ENCODE measurements at regions not wholly inside any gene's neighbourhood (a gene's known extent, or its start where the extent isn't known, plus 50 kb on each side); places are given as distances from the start of the nearest gene placed in this dataset.
"Not testable (repeated sequence)": the region's sequence is repeated elsewhere in the genome, so short reads cannot be mapped to it uniquely, and the experiment has no call there.

DNA sequence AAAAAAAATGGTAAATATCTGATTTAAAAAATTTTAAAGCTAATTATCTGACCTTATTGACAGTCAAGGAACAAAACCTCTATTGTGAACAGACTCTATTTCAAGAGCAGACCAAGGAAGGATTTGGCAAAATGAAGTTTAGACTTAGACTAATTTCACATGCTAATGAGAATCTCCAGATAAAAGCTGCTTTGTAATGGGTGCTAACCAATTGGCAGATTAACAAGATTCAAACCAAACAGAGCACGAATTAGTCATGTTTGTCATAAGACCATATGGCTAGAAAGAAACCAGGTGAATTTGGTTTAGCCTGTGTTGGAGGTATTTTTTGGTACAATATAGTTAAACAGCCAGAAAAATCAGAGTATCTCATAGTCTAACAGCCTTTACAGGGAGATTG is 429.1 kb upstream of the NFE2L3 start:
- DNase-seq = no peak

DNA sequence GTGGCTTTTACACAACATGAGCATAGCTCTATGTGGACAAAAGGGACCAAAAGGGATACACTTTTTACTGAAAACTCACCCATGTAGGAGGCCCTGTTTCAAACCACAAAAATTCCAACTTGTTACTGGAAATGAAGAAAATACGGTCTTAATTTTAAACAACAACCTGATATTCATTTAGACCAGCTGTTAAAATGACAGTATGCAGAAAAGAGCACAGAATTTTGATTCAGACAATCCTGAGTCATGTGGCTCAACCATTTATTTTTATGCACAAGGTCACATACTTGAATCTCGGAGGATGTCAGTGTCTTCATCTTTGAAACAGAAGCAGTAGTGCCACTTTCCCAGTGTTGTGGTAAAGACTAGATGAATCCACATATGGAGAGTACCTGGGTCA is 426.5 kb upstream of the NFE2L3 start:
- DNase-seq = no peak

DNA sequence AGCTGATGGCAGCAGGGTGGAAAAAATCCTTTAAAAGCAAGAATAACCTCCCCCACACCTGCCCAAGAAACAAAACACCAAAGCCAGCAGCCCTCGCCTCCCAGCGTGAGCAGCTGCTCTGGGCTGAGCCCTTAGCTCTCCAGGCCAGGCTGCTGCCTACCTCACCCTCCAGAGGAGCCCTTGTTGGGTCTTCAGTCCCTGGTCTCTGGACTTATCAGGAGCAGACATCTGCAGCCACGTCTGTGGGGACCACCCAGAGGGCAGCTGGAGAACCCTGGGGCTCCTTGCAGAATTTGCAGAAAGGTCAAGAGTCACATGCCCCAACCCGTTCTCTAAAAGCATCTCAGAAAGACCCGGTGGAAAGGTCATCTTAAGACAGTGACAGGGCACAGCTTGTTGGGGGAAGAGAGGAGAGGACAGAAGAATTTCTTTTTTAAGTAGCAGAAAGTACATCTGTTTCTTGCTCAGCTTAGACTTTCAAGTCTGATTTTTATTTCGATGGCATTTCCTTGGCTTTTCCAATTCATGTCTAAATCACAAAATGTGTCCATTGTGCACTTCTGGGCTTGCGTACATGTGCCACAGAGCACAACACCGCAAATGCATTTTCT is 425.7 kb upstream of the NFE2L3 start:
- no peak for DNase-seq

DNA sequence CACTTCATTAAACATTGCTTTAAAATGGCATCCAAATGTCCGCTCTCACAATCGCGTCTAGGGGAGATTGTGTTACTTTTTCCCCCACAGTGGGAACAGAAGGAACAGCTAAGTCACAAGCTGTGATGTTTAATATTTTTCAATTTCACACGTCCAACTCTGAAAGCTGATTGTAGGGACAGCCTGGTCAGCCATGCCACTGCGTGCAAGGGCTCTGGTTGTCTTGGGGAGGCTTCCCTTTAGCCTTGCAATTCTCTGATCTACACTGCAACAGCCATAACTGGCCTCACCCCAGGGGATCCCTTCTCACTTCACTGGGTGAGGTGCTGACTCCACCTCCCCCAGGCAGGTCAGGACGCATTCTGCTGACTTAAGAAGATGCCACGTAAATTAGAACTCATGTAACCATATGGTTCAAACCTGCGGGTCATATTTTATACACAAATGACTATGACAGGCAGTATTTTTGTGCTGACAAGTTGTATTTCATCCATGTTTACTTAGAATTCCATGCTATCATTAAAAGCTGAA is 425.2 kb upstream of the NFE2L3 start:
- DNase-seq = no peak

DNA sequence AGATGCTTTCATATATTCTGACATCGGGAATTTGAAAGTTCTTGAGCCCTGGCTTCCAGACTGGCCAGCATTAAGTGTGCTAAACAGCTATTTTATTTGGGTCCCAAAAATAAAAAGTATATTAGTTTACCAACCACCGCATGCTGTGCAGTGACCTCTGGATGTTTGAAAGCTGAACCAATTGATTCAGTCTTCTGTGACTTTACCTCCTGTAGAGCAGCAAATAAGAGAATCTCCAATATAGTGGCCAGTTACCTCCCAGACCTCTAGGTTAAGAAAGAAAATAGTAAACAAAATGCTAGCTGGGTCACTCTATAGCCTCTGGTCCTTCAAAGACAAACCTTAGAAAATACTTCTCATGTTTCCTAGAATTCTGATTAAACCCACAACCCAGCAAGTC is 424.6 kb upstream of the NFE2L3 start:
- DNase-seq = no peak

DNA sequence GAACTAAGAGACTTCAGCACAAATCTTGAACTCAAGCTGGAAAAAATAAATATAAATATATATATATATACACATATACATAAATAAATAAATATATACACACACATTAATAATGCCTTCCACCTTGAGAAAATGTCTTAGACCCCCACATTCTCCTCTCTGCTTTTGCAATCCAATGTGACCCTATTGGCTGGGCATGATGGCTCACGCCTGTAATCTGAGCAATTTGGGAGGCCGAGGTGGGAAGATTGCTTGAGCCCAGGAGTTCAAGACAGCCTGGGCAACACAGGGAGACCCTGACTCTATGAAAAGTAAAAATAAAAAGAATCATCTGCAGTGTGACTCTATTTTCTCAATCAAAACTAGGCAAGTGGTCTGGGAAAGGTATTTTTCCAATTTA is 424.1 kb upstream of the NFE2L3 start:
- DNase-seq = no peak

DNA sequence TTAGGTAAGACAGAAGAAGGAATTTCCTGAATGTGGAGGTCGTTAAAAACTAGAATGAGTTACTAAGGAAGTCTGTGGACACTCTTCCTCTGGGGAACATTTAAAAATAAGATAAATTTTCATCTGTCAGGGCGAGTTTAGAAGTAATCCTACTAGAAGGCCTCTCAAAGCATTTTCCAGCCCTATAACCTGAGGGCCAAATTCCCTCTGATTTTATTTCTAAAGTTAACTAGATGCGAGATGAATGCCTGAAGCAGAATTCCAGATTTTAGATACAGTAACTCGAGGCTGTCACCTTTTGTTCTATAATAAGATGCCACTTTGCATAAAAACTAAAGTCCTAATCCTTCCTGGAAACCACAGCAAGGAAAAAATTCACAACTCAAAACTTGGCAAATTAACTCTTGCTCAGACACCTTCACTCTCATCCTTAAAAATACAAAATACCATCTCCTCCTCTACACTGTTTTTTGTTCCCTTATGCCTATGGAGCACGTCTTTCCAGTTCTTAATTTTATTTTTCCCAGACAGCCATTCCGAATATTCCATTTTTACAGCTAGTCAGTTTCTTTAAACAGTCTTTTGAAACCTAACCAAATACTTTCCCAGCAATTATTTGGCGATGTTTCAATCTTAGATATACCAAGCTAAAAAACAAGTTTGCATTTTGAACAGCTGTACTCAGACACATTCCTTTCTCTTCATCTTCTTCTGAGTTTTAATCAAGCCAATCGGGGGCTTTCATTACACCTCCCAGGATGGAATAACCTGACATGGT is 420.7 kb upstream of the NFE2L3 start:
- DNase-seq = no peak

DNA sequence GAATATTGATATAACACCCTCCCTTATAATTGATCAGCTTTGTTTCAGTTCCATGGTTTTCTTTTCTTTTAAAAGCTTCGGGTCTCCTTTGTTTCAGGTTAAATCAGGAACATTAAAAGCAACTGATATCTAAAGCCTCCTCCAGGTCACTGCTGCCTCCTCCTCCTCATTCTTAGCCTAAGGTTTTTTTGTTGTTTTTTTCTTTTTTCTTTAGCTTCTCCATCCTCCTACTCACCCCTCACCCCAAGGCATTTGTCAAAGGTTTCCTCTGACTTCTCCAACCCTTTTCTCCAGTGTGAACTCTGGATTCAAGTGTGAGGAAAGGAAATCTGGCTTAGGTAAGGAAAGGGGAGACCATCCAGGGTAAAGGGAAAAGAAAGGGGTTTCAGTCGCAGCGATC is 420.2 kb upstream of the NFE2L3 start:
- no peak for DNase-seq

DNA sequence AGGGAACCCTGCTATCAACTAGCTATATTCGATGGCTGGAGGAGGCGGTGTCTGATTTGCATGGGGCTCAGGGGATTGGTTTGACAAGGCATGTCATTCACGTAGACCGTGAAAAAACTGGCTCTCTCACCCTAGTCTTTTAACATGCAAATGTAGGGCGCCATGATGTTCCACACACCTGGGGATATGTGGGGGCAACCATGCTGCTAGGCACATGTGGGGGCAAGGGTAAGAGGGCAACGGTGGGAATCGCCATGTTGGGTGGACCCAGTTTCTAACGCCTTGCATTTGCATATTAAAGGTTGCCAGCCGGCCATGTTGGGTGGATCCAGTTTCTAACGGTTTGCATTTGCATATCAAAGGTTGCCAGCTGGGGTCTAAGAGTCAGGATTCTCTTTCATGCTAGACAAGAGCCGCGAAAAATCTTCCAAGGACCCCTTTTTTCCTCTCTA is 419.2 kb upstream of the NFE2L3 start:
- DNase-seq = no peak

DNA sequence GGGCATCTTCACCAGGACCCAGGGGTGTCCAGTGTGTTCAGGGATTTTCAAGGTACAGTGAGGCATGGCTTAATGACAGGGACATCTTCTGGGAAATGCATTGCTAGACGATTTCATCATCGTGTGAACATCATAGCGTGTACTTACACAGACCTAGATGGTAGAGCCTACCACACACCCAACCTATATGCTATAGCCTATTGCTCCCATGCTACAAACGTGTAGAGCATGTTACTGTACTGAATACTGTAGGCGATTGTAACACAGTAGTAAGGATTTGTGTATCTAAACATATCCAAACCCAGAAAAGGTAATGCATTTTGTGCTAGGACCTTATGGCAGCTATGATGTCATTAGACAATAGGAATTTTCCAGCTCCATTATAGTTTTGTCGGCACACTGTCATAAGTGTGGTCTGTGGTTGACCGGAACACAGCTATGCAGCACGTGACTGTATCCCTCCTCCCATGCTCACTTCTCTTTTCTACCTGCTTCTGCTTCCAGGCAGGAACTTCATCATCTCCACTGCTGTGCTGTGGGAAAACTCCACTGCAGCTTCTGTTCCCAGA is 416.2 kb upstream of the NFE2L3 start:
- DNase-seq = no peak

DNA sequence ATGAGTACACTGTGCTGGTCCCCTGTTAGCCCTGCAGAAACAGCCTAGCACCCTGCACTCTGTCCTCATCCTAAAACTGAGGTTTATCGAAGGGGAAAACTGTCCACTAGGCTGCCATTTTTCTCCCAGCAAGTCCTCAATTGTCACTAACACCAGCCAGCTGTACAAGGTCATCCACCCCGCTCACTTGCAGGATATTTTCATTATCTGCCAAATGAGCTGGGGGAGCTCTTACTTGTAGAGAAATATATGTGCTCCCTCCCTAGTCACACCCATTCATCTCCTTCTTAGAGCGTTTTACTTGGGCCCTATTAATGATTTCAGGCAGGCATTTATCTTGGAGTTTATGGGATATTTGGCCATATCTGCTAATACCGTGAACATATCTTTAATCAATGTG is 413.5 kb upstream of the NFE2L3 start:
- DNase-seq = no peak

DNA sequence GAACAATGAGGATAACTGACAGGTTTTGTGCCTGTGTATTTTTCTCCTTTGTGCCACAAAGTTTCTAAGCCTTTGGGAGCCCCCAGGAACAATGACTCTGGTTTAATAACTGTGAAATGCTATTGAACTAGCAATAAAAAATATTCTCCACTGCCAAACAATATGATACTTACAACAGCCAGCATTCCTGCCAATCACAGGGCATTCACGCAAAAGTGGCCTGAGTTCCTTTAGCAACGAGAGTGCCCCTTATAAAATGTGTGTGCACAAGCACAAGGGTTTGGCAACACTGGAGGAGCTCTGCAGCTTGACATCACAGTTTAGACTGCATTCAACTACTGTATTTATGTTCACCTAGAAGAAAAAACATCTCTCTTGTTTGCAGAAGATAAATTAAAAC is 412.9 kb upstream of the NFE2L3 start:
- no peak for DNase-seq

DNA sequence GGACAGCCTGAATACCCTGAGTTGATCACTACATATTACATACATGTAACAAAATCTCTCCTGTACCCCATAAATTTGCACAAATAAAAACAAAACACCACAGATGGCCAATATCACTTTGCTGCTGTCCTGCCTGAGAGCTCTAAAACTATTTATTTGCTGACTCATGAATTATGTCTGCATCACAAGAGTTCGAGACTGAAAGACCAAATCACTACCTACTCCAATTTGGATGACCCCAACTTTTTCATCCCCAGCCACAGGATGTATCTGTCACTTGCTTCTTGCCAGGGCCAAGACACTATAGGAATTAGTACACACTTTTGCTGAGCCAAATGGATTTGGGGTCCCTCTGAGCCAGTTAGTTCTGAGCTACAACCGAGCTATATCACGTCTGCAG is 409.7 kb upstream of the NFE2L3 start:
- no peak for DNase-seq

DNA sequence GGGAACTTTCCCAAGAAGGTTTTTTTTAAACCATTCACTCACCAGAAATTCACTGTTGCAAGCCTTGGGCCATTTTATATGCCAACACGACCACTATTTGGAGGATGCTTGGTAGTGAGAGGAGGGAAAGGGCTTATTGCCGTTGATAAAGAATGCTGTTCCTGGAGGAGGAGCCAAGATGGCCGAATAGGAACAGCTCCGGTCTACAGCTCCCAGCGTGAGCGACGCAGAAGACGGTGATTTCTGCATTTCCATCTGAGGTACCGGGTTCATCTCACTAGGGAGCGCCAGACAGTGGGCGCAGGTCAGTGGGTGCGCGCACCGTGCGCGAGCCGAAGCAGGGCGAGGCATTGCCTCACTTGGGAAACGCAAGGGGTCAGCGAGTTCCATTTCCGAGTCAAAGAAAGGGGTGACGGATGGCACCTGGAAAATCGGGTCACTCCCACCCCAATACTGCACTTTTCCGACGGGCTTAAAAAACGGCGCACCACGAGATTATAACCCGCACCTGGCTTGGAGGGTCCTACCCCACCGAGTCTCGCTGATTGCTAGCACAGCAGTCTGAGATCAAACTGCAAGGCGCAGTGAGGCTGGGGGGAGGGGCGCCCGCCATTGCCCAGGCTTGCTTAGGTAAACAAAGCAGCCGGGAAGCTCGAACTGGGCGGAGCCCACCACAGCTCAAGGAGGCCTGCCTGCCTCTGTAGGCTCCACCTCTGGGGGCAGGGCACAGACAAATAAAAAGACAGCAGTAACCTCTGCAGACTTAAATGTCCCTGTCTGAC is 408.1 kb upstream of the NFE2L3 start:
- not testable (repeated sequence) for DNase-seq

DNA sequence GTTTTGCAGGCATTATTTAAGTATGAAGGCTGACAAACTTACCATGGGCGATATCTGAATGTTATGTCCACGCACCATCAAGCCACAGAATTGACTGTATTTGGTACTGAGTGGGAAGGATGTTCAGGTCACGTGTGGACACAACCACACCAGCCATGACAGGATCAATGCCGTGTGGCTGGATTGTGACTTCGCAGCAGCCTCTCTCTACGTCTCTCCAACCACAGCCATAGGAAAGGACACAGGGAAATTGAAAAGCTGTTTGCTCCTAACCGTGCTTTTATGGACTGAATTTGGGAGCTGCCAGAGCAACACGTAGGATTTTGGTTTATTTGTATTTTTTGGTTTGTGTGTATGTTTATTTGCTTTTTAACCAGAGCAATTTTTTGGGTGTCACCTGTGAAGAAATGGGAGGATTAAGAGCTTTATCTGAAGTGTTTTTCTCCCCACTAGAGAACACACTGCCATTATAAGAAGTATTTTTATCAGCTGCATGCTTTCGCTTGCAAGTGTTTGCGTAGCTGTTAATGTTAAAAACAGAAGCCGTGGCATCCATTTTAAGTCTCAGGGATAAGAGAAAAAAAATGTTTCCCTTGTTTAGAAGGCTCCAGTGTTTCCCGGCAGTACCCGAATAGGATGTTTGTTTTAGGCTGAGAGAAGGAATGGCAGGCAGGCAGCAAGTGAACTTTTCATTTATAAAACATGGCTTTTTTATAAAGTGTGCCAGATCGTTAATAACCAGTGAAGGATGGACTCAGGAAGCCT is 401.1 kb upstream of the NFE2L3 start:
- DNase-seq = no peak

DNA sequence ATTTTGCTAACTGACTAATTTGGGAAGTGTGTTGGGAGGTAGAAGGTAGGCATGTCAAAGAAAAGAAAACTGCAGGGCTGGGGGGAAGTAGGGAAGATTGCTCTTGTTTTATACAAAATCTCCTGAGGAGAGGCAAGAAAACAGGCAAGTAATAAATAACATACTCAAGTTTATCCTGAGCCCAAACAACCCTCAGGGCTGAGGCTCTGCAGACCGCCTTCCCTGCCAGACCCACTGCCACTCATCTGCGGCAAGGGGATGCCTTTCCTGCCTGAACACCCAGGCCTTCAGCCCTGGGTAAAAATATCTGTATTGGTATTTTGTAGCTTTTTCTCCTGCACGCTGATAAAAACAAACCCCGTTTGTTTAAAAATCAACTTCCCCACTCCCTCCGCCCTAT is 399.8 kb upstream of the NFE2L3 start:
- no peak for DNase-seq

DNA sequence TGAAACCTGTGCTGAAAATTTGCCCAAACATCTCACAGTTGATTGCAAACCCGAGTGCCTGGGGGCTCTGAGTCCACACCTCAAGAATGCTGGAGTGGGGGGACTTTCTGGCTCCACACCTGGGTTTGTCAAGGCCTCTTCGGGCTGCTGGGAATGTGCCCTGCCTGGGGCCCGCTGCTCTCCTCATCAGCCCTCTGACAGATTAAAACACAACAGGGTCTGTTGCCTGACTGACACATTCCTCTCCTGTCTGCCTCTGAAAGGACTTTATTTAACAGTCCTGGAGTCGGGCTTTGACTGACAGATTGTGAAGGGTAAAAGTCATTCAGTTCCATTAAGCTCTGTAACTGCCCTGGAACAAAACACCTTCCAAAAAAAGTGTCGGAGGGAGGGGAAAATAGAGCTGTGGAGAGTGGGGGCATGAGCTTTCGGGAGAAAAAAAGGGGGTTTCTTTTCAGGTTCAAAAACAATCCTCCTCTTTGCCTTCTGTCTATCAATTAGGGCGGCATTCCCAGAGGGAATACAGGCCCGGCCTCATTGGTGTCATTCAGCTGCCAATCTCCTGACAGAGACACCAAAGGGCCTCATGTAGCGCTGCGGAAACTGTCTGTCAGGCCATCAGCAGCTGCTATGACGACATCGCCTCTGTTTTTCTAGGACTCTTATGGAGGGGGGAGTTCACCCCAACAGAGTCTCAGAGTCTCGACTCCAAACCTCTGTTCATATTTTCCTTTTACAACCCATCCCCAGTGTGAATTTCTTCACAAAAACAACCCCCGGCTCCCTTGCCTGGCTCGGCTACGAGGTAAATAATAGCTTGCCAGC is 398.8 kb upstream of the NFE2L3 start:
- no peak for DNase-seq

DNA sequence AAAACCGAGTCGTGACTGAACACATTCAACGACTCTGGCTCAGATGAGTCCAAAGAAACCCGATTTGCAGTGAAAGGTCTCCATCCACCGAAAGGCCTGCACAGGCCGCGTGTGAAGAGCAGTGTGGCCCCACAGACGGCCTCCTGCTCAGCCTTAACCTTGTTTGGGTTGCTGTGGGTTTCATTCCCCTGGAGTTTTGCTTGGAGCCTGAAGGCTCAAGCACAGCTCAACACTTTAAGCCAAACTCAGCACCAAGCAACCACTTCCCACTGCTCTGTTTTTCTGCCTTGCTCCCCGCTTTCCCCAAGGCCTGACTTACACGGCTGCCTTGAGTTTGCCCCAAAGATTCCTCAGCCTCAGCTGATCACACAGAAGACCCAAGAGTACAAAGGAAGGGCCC is 398.2 kb upstream of the NFE2L3 start:
- no peak for DNase-seq

DNA sequence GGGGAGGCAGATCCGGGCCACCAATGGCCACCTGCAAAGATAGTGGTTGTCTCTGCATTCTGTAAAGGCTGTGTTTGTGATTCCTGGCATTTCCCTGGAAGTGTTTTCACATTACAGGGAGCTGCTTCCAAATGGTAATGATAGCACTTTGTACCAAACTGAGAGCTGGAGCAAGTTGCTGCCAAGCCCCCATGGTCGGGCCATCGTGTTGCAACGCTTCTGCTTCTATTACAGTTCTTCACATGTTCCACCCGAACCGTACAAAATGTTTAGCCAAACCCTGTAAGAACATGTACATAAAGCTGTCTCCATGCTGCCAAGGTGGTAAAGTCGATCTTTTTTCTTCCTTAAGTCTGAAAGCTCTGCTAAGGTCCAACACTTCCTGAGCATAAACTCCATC is 397.7 kb upstream of the NFE2L3 start:
- DNase-seq = no peak

DNA sequence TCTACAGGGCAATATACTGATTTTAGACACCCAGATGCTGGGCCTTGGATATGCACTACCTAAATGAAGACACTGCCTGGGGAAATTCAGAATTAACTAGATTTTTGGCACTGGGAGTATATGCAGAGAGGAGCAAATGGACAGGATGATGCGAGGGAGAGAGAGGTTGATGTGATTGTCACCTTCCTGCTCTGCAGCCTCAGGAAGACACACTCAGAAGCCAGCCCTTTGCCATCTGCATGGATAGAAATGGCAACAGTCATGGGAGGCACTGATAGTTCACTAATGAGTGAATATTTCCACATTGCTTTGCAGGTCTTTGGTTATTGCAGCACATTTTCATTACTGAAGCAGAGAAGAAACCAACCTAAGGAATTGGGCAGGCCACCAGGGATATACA is 397.2 kb upstream of the NFE2L3 start:
- DNase-seq = no peak

DNA sequence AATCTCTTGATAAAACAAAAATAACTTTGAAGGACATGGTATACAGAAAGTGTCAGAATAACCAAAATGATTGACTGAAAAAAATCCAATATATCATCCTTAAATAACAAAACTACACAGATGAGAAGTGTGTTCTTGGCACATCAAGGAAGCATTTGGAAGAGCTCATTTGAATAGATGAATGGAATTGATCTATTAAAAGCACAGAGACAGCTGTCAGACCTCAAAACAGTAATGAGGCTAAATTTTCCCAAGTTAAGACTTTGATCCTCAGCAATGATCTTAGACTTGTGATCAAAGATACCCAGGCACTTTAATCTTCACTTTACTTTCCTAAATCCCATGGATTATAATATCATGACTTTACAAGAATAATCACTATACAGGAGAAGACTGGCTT is 395.4 kb upstream of the NFE2L3 start:
- DNase-seq = no peak

DNA sequence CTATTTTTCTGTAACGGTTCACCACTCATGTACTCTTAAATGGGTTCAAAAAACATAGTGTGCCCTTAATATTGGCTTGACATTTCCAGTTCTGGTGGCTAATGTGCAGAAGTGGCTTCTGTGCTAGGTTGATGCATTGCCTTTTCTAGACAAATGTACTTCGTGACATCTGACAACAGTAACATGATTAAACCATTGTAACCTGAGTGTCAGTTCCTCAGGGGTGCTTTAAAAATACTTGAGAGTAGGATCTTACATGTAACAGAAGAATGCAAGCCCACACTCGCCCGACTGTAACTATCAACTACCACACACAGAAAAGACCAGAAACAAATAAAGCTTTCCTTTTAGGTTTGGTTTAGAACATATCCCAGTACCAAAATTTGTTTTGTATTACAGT is 393.4 kb upstream of the NFE2L3 start:
- no peak for DNase-seq

All from CD4-positive, alpha-beta T cell treated with Interleukin-4 for 1 hour (primary cell).